ENCODE measurements at regions not wholly inside any gene's neighbourhood (a gene's known extent, or its start where the extent isn't known, plus 50 kb on each side); places are given as distances from the start of the nearest gene placed in this dataset.

- dilution Hi-C loops (cut with MboI; ENCODE audit: extremely low pct_ligation_motif_present, low sequenced_read_pairs) (no loop called here), intact Hi-C loops (cut with micrococcal nuclease) (no loop called here)
- TF ChIP-seq GATA2 (IDR thresholded peaks at IDR 0.05; ENCODE audit: insufficient read depth, insufficient read length, low read depth, low read length) (no peak), CTCF (IDR thresholded peaks at IDR 0.05; ENCODE audit: extremely low read depth in 1 of 2, insufficient read depth in 1 of 2, low read depth in 1 of 2, low read length in 2 of 2) (no peak)
- ChIA-PET POLR2A (no interaction called here), CTCF (interaction anchor here (0.8 kb wide), 1 partner anchor 40 kb away, joined by 6 read pairs; no protein-coding TSS in a partner anchor)
- Histone ChIP-seq H2AFZ (ENCODE audit: low read depth, low read length) (no peak overlapping the region), H3K9ac (replicated peaks; ENCODE audit: extremely low read depth, insufficient read depth, low read length) (no peak overlapping the region), H3K36me3 (ENCODE audit: control insufficient read depth in 2 of 2, extremely low read depth in 1 of 2, insufficient read depth in 2 of 2, low read length in 2 of 2) (no peaks in the 10 kb centered on the region), H3K9me1 (replicated peaks; ENCODE audit: control insufficient read depth, extremely low read depth, insufficient read depth, low read length) (no peaks in the 10 kb centered on the region), H3K79me2 (ENCODE audit: control insufficient read depth, insufficient read depth, low read length) (no peaks in the 10 kb centered on the region), H3K4me3 (replicated peaks in 1 of 3; ENCODE audit: insufficient read depth in 1 of 3, low read depth in 1 of 3, low read length in 3 of 3) (no peak overlapping the region), H3K27ac (ENCODE audit: insufficient read depth, low read depth, low read length) (no peak overlapping the region), H3K9me3 (replicated peaks; ENCODE audit: control insufficient read depth, insufficient read depth, low read length) (no peaks in the 10 kb centered on the region), H3K27me3 (ENCODE audit: control insufficient read depth in 2 of 2, insufficient read depth in 2 of 2, low read length in 2 of 2) (peaks cover 0 to 1% of the 10 kb centered on the region in 2 experiments), H3K4me2 (ENCODE audit: insufficient read depth, low read length) (no peak overlapping the region), H4K20me1 (replicated peaks; ENCODE audit: control insufficient read depth, extremely low read depth, insufficient read depth, low read length) (no peaks in the 10 kb centered on the region), H3K4me1 (ENCODE audit: control insufficient read depth, extremely low read depth, insufficient read depth, low read length) (no peaks in the 10 kb centered on the region)
- FAIRE-seq (no peak), DNase-seq (ENCODE audit: low read depth, low spot score) (no peak)
- BruUV-seq (replicated peaks): no TSS peak
Measured at GRCh38 chr10:3333426-3333825, 160.8 kb upstream of the PITRM1 start.

- ChIA-PET POLR2A (no interaction called here), CTCF (no interaction called here)
- no peaks in the 10 kb centered on the region for H4K20me1 ChIP-seq (replicated peaks; ENCODE audit: control insufficient read depth, extremely low read depth, insufficient read depth, low read length)
- intact Hi-C loops (cut with micrococcal nuclease) (no loop called here), dilution Hi-C loops (cut with MboI; ENCODE audit: extremely low pct_ligation_motif_present, low sequenced_read_pairs) (no loop called here)
- FAIRE-seq (no peak), DNase-seq (ENCODE audit: low read depth, low spot score) (no peak)
- H3K9me3 ChIP-seq (replicated peaks; ENCODE audit: control insufficient read depth, insufficient read depth, low read length): no peaks in the 10 kb centered on the region
- H3K4me1 ChIP-seq (ENCODE audit: control insufficient read depth, extremely low read depth, insufficient read depth, low read length): no peaks in the 10 kb centered on the region
- no peaks in the 10 kb centered on the region for H3K36me3 ChIP-seq (ENCODE audit: control insufficient read depth in 2 of 2, extremely low read depth in 1 of 2, insufficient read depth in 2 of 2, low read length in 2 of 2)
- TF ChIP-seq JUN (IDR thresholded peaks at IDR 0.05; ENCODE audit: borderline replicate concordance, insufficient read depth, insufficient read length, low read depth) (no peak), POLR2A (IDR thresholded peaks at IDR 0.05; ENCODE audit: low read depth, low read length) (no peak), POLR2AphosphoS5 (IDR thresholded peaks at IDR 0.05; ENCODE audit: insufficient read depth, low read depth, low read length) (no peak), GATA2 (IDR thresholded peaks at IDR 0.05; ENCODE audit: insufficient read depth, insufficient read length, low read depth, low read length) (no peak), MYC (IDR thresholded peaks at IDR 0.05; ENCODE audit: low read depth, low read length) (no peak), CTCF (IDR thresholded peaks at IDR 0.05; ENCODE audit: extremely low read depth in 1 of 2, insufficient read depth in 1 of 2, low read depth in 1 of 2, low read length in 2 of 2) (no peak), EZH2 (IDR thresholded peaks at IDR 0.05; ENCODE audit: borderline replicate concordance, low read depth, low read length, severe bottlenecking) (no peak), FOS (IDR thresholded peaks at IDR 0.05; ENCODE audit: borderline replicate concordance, insufficient read depth, low read length) (no peak), MAX (IDR thresholded peaks at IDR 0.05; ENCODE audit: insufficient read depth, insufficient read length) (no peak)
- H3K27ac ChIP-seq (ENCODE audit: insufficient read depth, low read depth, low read length): no peak overlapping the region
- H3K4me2 ChIP-seq (ENCODE audit: insufficient read depth, low read length): no peak overlapping the region
- peaks cover under 1 to 2% of the 10 kb centered on the region in 2 experiments for H3K27me3 ChIP-seq (ENCODE audit: control insufficient read depth in 2 of 2, insufficient read depth in 2 of 2, low read length in 2 of 2)
- no TSS peak for BruUV-seq (replicated peaks)
- H2AFZ ChIP-seq (ENCODE audit: low read depth, low read length): no peak overlapping the region
- no peaks in the 10 kb centered on the region for H3K9me1 ChIP-seq (replicated peaks; ENCODE audit: control insufficient read depth, extremely low read depth, insufficient read depth, low read length)
- H3K4me3 ChIP-seq (replicated peaks in 1 of 3; ENCODE audit: insufficient read depth in 1 of 3, low read depth in 1 of 3, low read length in 3 of 3): no peak overlapping the region
- H3K79me2 ChIP-seq (ENCODE audit: control insufficient read depth, insufficient read depth, low read length): no peaks in the 10 kb centered on the region
- no peak overlapping the region for H3K9ac ChIP-seq (replicated peaks; ENCODE audit: extremely low read depth, insufficient read depth, low read length)
Measured at GRCh38 chr10:3331690-3332230, 159.2 kb upstream of the PITRM1 start.
